IMR-90 (cell line): ENCODE measurements at regions not wholly inside any gene's neighbourhood (a gene's known extent, or its start where the extent isn't known, plus 50 kb on each side); places are given as distances from the start of the nearest gene placed in this dataset.

Experiments
- ATAC-seq: fragments of 200-7000 bp; cut with Tn5 transposase; 2 replicates; pipeline ENCODE4 v1.9.1; 2020; ENCODE audit warnings: low read depth, mild to moderate bottlenecking, moderate library complexity
- BruUV-seq: library from RNA; stranded (reverse); fragments of 400-500 nt; replicated peaks from 2 replicates; lab custom pipeline; 2021; lab: Mats Ljungman, UMichigan
- CTCF ChIA-PET: fragments of 300-600 bp; formaldehyde crosslinking; extraction: SDS; loops from one replicate; lab custom pipeline; 2021; ENCODE audit warnings: antibody characterized with exemption; lab: Yijun Ruan, JAX
- POLR2A ChIA-PET: fragments of 300-600 bp; sonication (Branson Sonifier 250); formaldehyde crosslinking; loops from one replicate; lab custom pipeline; 2022; ENCODE audit warnings: antibody characterized with exemption; ENCODE audit not compliant: unreplicated experiment; lab: Charles Lee
- DNase-seq: peaks from one replicate; pipeline ENCODE4 v3.0.0; 2013
- H2AFZ ChIP-seq: replicated peaks from 2 replicates; pipeline ENCODE3; 2013; ENCODE audit warnings: low read length, mild to moderate bottlenecking; ENCODE audit not compliant: poor library complexity
- H2AK5ac ChIP-seq: 2 replicates; pipeline ENCODE4 v1.6.1; 2013; ENCODE audit warnings: low read depth, low read length, inconsistent platforms
- H2AK9ac ChIP-seq: replicated peaks from 2 replicates; pipeline ENCODE3; 2013; ENCODE audit warnings: mild to moderate bottlenecking, low read depth, low read length, moderate library complexity; ENCODE audit not compliant: poor library complexity
- H2BK120ac ChIP-seq: 2 replicates; pipeline ENCODE4 v1.6.1; 2013; ENCODE audit warnings: low read depth, low read length, inconsistent platforms
- H2BK15ac ChIP-seq: 3 replicates; pipeline ENCODE4 v1.6.1; 2013; ENCODE audit warnings: low read depth, low read length, inconsistent platforms
- H2BK20ac ChIP-seq: 2 replicates; pipeline ENCODE4 v1.6.1; 2013; ENCODE audit warnings: low read depth, mild to moderate bottlenecking, inconsistent platforms, low read length, moderate library complexity
- H2BK5ac ChIP-seq: 2 replicates; pipeline ENCODE4 v1.6.1; 2013; ENCODE audit warnings: mild to moderate bottlenecking, low read depth, low read length, inconsistent platforms; ENCODE audit not compliant: poor library complexity, severe bottlenecking
- H3K14ac ChIP-seq: replicated peaks from 2 replicates; pipeline ENCODE4 v1.6.1; 2013; ENCODE audit warnings: low read depth, low read length, inconsistent platforms
- H3K18ac ChIP-seq: 2 replicates; pipeline ENCODE4 v1.6.1; 2013; ENCODE audit warnings: low read depth, low read length, control low read depth
- H3K23ac ChIP-seq: 2 replicates; pipeline ENCODE4 v1.6.1; 2013; ENCODE audit warnings: low read depth, low read length, inconsistent platforms
- H3K27ac ChIP-seq: 2 replicates; pipeline ENCODE4 v1.5.1; 2013; ENCODE audit warnings: mild to moderate bottlenecking, control low read depth, low read length; ENCODE audit not compliant: insufficient read depth
- H3K27me3 ChIP-seq: 2 replicates; pipeline ENCODE4 v1.6.1; 2013; ENCODE audit warnings: low read length; ENCODE audit not compliant: control insufficient read depth, insufficient read depth
- H3K36me3 ChIP-seq: 2 replicates; pipeline ENCODE4 v1.6.1; 2013; ENCODE audit warnings: low read length, mixed read lengths; ENCODE audit not compliant: control insufficient read depth, insufficient read depth
- H3K4ac ChIP-seq: 2 replicates; pipeline ENCODE4 v1.6.1; 2013; ENCODE audit warnings: low read depth, low read length, inconsistent platforms
- H3K4me1 ChIP-seq: 2 replicates; pipeline ENCODE4 v1.6.1; 2013; ENCODE audit warnings: low read length, mixed read lengths; ENCODE audit not compliant: control insufficient read depth, insufficient read depth
- H3K4me2 ChIP-seq: 2 replicates; pipeline ENCODE4 v1.6.1; 2013; ENCODE audit warnings: low read depth, mild to moderate bottlenecking, control low read depth, low read length, moderate library complexity
- H3K4me3 ChIP-seq: 2 replicates; pipeline ENCODE4 v1.5.1; 2013; ENCODE audit warnings: low read depth, mild to moderate bottlenecking, control low read depth, low read length, moderate library complexity; ENCODE audit not compliant: insufficient read depth
- H3K56ac ChIP-seq: 2 replicates; pipeline ENCODE4 v1.6.1; 2013; ENCODE audit warnings: low read length, inconsistent platforms; ENCODE audit not compliant: insufficient read depth; ENCODE audit errors: extremely low read depth
- H3K79me1 ChIP-seq, 2 experiments: 2 replicates each; pipeline ENCODE4 v1.6.1; 2013; ENCODE audit warnings: low read length in 2 of 2, inconsistent platforms in 1 of 2, low read depth in 1 of 2
- H3K9ac ChIP-seq: 2 replicates; pipeline ENCODE4 v1.6.1; 2013; ENCODE audit warnings: low read depth, low read length, control low read depth
- H3K9me1 ChIP-seq: 2 replicates; pipeline ENCODE4 v1.6.1; 2013; ENCODE audit warnings: low read length, inconsistent platforms; ENCODE audit not compliant: insufficient read depth
- H3K9me3 ChIP-seq: 2 replicates; pipeline ENCODE4 v1.6.1; 2013; ENCODE audit warnings: low read length; ENCODE audit not compliant: control insufficient read depth, insufficient read depth
- H4K20me1 ChIP-seq: 2 replicates; pipeline ENCODE4 v1.6.1; 2013; ENCODE audit warnings: low read length, inconsistent platforms; ENCODE audit not compliant: insufficient read depth
- H4K5ac ChIP-seq: 2 replicates; pipeline ENCODE4 v1.6.1; 2013; ENCODE audit warnings: mild to moderate bottlenecking, low read depth, low read length, control low read depth
- H4K8ac ChIP-seq, 2 experiments: 2 replicates each; pipeline ENCODE4 v1.6.1; 2013; ENCODE audit warnings: low read depth in 2 of 2, low read length in 2 of 2, control low read depth in 1 of 2, inconsistent platforms in 1 of 2
- H4K91ac ChIP-seq: 2 replicates; pipeline ENCODE4 v1.6.1; 2013; ENCODE audit warnings: low read depth, low read length, inconsistent platforms; ENCODE audit not compliant: insufficient read depth
- CEBPB ChIP-seq: IDR thresholded peaks from 2 replicates; pipeline ENCODE4 v1.6.1; 2012; ENCODE audit warnings: low read depth, low read length, improper control_type of control experiment
- CHD1 ChIP-seq: IDR thresholded peaks from 2 replicates; pipeline ENCODE4 v1.6.1; 2012; ENCODE audit warnings: low read depth, low read length, improper control_type of control experiment
- MAFK ChIP-seq: IDR thresholded peaks from 2 replicates; pipeline ENCODE4 v1.6.1; 2012; ENCODE audit warnings: low read depth, low read length, improper control_type of control experiment
- MAZ ChIP-seq: IDR thresholded peaks from 2 replicates; pipeline ENCODE4 v1.6.1; 2012; ENCODE audit warnings: low read depth, mild to moderate bottlenecking, low read length, improper control_type of control experiment, moderate library complexity, borderline replicate concordance
- MXI1 ChIP-seq: IDR thresholded peaks from 2 replicates; pipeline ENCODE4 v1.6.1; 2012; ENCODE audit warnings: low read depth, mild to moderate bottlenecking, low read length, moderate library complexity, borderline replicate concordance
- SMC3 ChIP-seq: fragments of 150-350 bp; IDR thresholded peaks from 2 replicates; pipeline ENCODE4 v1.6.1; 2016; ENCODE audit warnings: low read depth, mild to moderate bottlenecking, antibody characterized with exemption, low read length, moderate library complexity
- WGBS, 2 experiments: methylation state at CpG; one replicate each; pipeline versions ENCODE4 v1.1.5 to v1.1.7; 2013; ENCODE audit warnings: missing lambda C conversion rate in 2 of 2; ENCODE audit not compliant: insufficient read length in 1 of 2; ENCODE audit errors: extremely low coverage in 2 of 2; 5-methylcytosine and 5-hydroxymethylcytosine counted together
- dilution Hi-C: fragments of 300-500 bp; cut with HindIII; formaldehyde crosslinking; loops from one replicate; pipeline ENCODE4 v1.14.3; 2018; ENCODE audit warnings: low sequenced_read_pairs; ENCODE audit not compliant: unreplicated experiment
- in situ Hi-C: fragments of 300-500 bp; cut with MboI; formaldehyde crosslinking; loops from 3 replicates; pipeline ENCODE4 v1.14.3; 2019; ENCODE audit warnings: low sequenced_read_pairs, inconsistent platforms, mixed read lengths
- intact Hi-C: fragments of 100-400 bp; cut with micrococcal nuclease; formaldehyde crosslinking; loops from 2 replicates; pipeline ENCODE4 v1.10.0; 2022

DNA sequence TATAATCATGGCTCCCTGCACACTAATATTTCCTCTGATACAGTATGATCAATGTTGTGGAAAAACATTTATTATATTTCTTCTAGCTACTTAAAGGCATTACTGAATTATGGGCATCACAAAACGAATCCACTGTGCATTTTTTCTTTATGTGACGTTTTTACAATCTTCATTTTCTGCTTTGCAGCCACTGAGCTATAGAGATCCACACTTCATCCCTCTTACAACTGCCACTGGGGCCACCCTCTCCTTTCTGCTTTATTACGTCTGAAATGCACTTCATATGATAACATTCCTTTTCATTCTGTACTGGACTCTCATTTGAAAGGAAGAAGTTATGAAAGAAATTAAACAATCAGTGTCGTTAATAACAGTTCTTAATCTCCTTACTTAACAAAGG, 394.5 kb upstream of the HNRNPA3 start:
- H2BK120ac ChIP-seq: no peak overlapping the region
- no peak overlapping the region for H2AFZ ChIP-seq
- H3K14ac ChIP-seq: no peak overlapping the region
- POLR2A ChIA-PET: no interaction called here
- intact Hi-C loops: no loop called here
- no peaks in the 10 kb centered on the region for H3K9me3 ChIP-seq
- H3K4me1 ChIP-seq: no peaks in the 10 kb centered on the region
- CTCF ChIA-PET: interaction anchor here (0.7 kb wide), 1 partner anchor 679 kb away, joined by 4 read pairs; no protein-coding TSS in a partner anchor
- H2BK20ac ChIP-seq: no peak overlapping the region
- no peak overlapping the region for H3K9ac ChIP-seq
- H3K4me2 ChIP-seq: no peak overlapping the region
- no peak overlapping the region for H3K56ac ChIP-seq
- no peak overlapping the region for H4K8ac ChIP-seq
- no peaks in the 10 kb centered on the region for H4K20me1 ChIP-seq
- H4K5ac ChIP-seq: no peak overlapping the region
- no peak overlapping the region for H3K18ac ChIP-seq
- dilution Hi-C loops: no loop called here
- no peak overlapping the region for H3K4ac ChIP-seq
- TF ChIP-seq MAZ (no peak), CHD1 (no peak), MAFK (no peak), SMC3 (no peak), MXI1 (no peak), CEBPB (no peak)
- H3K27ac ChIP-seq: no peak overlapping the region
- H2BK15ac ChIP-seq: no peak overlapping the region
- no peak overlapping the region for H2AK9ac ChIP-seq
- H2AK5ac ChIP-seq: no peak overlapping the region
- no peaks in the 10 kb centered on the region for H3K36me3 ChIP-seq
- peaks cover 1% of the 10 kb centered on the region; the same call in 1 of the 2 replicates for H3K27me3 ChIP-seq
- no peak overlapping the region for H2BK5ac ChIP-seq
- no peak overlapping the region for H4K91ac ChIP-seq
- no peak overlapping the region for H3K23ac ChIP-seq
- H3K9me1 ChIP-seq: no peaks in the 10 kb centered on the region
- no peak overlapping the region for H3K4me3 ChIP-seq
- in situ Hi-C loops: loop anchor here (5.0 kb wide), 1 partner anchor 691 kb away; the partner anchor contains the start of gene HOXD8
- BruUV-seq: no TSS peak
- DNase-seq: no peak
- no peak for ATAC-seq
- WGBS, 2 experiments: no CpG with 5 or more reads among the region's 4 CpGs
- no peaks in the 10 kb centered on the region for H3K79me1 ChIP-seq
